Stimulated activated CD4-positive, alpha-beta T cell treated with anti-CD3 and anti-CD28 coated beads, TNF-alpha, amount 100 ng/mL, for 48 hours (primary cell): ENCODE measurements at regions not wholly inside any gene's neighbourhood (a gene's known extent, or its start where the extent isn't known, plus 50 kb on each side); places are given as distances from the start of the nearest gene placed in this dataset.
"Not testable (repeated sequence)": the region's sequence is repeated elsewhere in the genome, so short reads cannot be mapped to it uniquely, and the experiment has no call there.

ENCODE experiments used
- DNase-seq, 3 donors: peaks; one replicate each; pipeline ENCODE4 v3.0.0-alpha.2; 2020; ENCODE audit warnings: low read depth in 3 of 3

DNA sequence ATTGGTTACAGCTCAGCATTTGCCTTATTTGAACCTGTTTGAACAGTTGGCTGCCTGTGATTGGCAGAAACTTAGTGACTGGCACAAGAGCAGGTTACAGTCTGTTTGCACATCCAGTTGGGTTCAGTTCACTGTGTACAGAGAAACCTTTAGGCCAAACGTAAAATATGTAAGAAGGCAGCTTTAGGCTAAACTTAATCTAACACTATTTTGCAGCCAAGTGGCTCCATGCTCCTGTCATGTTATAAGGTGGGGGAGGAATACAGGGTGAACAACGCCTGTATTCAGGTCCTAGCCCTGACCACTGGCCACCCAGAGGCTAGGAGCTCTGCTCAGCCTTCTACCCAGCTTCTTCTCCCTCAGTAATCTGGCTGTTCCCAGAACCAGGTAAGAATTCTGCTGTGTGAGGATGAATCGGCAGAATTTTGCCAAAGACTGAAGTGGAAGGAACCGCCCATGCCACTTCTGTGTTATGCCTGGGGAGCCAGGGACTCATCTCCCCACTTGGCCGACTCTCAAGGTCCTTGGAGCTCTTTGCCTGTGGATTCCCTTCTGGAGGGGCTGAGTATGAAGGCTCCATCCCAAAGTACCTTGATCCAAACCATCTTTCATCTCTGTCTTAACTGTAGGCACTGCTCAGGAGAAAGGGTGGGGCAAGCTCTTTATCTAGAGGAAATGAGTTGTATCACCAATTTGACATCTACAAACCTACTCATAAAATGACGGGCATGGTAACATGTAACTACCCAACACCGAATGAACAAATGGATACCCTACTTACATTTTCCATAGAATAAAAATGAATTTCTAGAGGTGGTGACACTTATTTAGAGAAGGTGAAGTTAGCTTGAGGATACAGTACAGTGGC lies 164.4 kb upstream of the NAMPT start:
- no peak for DNase-seq

DNA sequence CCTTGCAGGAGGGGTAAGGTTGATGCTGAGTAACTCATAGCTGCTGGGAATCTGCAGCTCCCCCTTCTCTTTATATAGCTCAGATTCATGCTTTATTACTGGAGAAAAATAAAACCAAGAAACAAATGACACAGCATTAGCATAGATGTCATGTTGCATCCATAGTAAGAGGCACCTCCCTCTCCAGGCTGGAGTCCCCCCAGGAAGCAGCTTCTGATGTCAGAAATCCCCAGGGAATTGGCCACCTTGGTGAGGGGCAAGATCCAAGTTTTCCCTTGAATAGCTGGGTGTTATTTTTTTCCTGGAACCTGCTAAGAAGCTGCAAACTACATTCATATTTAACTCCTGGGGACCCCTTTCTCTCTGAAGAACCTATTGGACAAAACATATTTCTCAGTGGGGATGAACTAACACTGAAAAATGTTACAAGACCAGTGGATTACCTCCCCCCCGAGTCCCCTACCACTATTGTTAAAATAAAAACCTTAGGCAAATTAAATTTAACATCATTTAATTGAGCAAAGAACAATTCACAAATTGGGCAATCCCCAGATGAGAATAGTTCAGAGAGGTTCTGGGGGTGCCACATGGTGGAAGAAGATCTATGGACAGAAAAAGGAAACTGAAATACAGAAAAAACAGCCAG lies 163.7 kb upstream of the NAMPT start:
- DNase-seq: no peak

GRCh38 chr7:106447318-106447847 lies 162.6 kb upstream of the NAMPT start:
- DNase-seq: no peak

DNA sequence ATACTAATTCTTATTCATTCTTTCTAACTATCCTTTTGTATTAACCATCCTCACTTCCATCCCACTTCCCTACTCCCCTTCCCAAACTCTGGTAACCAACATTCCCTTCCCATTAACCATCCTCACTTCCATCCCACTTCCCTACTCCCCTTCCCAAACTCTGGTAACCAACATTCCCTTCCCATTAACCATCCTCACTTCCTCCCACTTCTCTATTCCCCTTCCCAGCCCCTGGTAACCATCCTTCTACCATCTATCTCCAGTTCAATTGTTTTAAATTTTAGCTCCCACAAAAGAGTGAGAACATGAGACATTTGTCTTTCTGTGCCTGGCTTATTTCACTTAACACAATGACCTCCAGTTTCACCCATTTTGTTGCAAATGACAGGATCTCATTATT lies 160.6 kb upstream of the NAMPT start:
- DNase-seq: not testable (repeated sequence)

DNA sequence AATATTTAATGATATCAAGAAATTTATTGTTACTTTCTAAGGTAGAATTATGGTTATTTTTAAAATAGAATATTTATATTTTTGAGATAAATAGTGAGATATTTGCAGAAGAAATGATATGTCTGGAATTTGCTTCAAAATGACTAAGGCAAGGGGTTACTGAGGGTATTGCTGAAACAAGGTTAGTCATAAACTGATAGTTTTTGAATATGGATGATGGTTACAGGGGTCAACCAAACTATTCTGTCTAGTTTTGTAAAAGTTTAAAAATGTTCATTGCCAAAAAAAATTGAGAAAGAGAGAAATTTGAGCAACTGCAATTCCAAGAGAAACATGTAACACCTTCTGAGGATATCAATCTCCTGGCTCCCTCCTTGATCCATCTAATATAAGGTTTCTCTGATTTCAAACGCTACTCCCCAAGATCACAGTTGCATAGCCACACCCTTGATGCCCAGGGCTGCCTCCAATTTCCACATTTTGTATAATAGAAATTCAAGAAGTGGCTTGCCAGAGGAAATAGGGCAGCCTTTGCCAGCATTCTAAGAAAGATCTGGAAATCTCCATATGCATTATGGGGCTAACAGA lies 159.4 kb upstream of the NAMPT start:
- DNase-seq: no peak

DNA sequence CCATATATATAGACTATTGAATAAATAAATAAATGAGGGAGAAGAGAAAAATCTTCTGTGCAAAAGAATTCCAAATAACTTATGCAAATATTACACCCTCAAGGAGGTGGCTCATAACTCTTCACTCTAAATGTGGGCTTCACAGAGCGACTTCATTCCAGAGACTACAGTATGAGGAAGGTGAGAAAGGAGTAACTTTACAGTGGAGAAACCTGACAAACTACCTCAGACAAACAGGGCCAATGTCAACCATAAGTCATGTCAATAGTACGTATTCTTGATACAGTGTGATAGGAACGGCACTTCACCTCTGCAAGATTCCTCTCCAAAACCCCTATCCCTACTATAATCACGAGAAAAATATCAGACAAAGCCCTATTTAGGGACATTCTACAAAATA lies 158.4 kb upstream of the NAMPT start:
- no peak for DNase-seq

DNA sequence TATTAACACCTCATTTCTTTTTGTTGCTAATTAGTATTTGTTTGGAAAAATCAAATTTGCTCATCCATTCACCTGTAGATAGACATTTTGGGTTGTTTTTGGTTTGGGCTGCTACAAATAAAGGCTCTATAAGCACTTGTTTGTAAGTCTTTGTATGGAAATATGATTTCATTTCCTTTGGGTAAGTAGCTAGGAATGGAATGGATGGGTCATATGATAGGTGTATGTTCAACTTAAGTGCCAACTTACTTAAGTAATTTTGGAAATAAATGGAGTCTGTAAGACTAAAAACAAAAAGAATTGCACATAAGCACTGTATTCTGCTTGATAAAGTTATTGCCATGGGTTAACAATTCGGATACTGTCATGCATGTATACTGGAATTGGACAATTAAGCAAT lies 157.7 kb upstream of the NAMPT start:
- DNase-seq: no peak

DNA sequence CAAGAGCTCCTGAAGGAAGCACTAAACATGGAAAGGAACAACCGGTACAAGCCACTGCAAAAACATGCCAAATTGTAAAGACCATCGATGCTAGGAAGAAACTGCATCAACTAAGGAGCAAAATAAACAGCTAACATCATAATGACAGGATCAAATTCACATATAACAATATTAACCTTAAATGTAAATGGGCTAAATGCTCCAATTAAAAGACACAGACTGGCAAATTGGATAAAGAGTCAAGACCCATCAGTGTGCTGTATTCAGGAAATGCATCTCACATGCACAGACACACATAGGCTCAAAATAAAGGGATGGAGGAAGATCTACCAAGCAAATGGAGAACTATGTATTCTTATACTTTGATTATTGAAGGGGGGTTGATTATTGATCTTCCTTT lies 156.6 kb upstream of the NAMPT start:
- not testable (repeated sequence) for DNase-seq

DNA sequence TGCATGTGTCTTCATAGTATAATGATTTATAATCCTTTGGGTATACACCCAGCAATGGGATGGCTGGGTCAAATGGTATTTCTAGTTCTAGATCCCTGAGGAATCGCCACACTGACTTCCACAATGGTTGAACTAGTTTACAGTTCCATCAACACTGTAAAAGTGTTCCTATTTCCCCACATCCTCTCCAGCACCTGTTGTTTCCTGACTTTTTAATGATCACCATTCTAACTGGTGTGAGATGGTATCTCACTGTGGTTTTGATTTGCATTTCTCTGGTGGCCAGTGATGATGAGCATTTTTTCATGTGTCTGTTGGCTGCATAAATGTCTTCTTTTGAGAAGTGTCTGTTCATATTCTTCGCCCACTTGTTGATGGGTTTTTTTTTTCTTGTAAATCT lies 152.2 kb upstream of the NAMPT start:
- DNase-seq: not testable (repeated sequence)

GRCh38 chr7:106433377-106433776 lies 148.6 kb upstream of the NAMPT start:
- DNase-seq: no peak

- DNase-seq: no peak
These were observed 146.0 kb upstream of the NAMPT start for GRCh38 chr7:106430535-106431455.

DNA sequence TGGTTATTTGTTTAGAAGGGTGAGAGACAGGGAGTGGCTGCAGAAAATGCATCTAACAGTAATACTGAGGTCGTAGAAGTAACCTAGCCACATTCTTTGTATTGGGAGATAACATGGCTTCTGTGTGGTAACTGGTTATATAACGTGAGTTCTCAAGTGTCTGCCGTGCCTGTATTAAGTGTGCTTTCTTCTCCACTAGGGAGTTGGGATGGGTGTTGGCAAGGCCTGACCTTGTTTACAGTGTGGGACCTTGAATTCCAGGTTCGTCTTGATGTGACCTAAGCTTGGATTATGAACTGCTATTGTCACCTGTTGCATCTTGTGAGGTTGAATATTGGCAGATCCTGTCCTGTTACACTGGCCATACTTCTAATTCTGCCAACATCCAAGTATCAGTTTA lies 145.3 kb upstream of the NAMPT start:
- no peak for DNase-seq

DNA sequence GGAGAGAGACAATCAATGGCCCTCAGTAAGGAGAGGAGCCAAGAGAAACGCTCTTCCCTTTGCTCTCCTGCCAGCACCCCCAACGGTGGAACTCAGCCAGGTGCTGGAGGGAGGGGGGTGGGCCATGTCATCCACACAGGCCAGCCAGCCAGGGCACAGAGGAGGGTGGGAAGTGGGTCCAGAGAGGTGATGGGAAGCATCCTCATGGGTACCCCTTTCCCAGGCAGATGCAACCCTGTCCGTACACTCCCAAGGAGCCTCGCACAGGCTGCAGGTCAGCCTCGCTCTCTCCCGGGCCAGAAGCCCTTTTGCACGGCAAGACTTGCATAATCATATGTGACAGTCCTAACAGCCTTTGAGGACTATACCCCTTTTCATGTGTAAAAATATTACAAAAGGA lies 142.0 kb upstream of the NAMPT start:
- no peak for DNase-seq

- peak; percentile 64 to 83 (median 65) for DNase-seq
These were observed 140.4 kb upstream of the NAMPT start for GRCh38 chr7:106425017-106425719.

GRCh38 chr7:106424476-106425016 lies 139.8 kb upstream of the NAMPT start:
- DNase-seq: no peak

- DNase-seq: no peak
These were observed 139.2 kb upstream of the NAMPT start for GRCh38 chr7:106423821-106424475.

DNA sequence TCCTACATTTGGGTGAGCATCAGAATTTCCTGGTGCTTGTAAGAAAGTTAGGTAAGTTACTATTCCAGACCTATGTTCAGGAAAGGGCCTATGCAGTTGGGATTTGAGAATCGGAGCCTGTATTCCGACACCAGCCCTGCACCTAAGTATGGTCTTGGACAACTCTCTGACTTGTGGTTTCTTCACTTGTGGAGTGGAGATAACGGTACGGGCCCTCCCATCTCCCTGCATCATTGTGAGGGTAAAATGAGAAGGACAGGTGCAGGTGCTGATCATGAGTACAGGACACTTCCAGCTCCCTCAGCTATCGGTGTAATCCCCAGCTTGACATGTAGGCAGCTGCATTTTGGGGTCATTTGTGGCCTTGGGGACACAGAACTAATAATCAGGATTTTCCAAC lies 138.3 kb upstream of the NAMPT start:
- DNase-seq: no peak

DNA sequence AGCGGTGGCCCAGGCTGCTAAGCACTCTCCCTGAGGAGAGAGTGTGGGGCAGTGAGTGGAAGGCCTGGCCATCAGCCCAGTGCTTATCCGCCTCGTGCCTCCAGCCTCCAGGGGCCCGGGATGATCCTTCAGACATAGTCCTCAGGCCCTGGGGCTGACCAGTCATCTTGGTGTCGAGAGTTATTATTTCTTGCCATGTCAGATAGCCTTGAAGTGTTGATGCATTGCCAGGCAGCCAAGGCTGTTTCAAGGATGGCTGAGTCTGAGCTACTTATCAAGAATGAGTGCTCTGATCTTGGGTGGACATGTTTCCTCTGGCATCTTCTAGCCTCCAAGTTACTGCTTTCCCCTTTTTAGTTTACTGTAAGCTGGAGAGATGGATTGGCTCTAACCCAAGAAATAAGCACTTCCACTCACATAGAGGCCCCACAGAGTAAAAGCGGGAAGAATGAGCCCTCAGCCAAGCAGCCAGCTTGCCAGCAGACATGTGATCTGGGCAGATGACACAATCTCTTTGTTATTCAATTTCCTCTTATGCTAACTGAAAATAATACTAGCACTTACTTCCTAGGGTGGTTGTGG lies 136.5 kb upstream of the NAMPT start:
- no peak for DNase-seq

DNA sequence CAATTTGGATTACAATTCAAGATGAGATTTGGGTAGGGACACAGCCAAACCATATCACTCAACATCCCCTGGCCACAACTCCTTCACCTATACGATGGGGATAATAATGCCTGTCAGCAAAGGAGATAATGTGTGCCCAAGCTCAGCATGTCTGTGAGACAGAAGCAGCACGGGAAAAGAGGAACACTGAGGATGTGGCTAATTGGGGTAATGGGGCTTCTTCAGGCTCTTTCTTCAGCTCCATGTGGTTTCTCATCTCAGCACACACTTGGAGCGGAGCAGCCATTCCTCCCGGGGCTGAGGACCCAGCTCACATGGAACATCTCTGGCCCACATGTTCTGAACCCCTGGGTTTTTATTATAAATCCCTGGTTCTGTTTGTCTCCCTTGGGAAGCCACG lies 136.0 kb upstream of the NAMPT start:
- DNase-seq: no peak

DNA sequence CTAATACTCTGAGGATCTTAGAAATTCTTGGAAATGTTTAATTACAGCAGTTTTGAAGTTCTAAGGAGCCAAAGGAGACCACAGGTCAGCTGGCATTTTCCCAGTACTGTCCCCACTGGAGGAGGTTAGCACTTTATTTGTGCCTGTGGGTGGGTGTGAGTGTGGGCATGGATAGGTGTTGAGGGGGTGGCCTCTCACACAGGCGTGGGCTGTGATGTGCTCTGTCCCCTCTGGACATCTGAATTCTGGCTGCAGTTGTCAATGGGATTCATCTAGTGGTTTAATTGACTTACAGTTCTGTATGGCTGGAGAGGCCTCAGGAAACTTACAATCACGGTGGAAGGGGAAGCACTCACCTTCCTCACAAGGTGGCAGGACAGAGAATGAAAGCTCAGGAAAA lies 135.4 kb upstream of the NAMPT start:
- no peak for DNase-seq
